Right lobe of liver (tissue), 6 donors: ENCODE measurements at regions not wholly inside any gene's neighbourhood (a gene's known extent, or its start where the extent isn't known, plus 50 kb on each side); places are given as distances from the start of the nearest gene placed in this dataset.

Experiments used
- ATAC-seq, 4 donors: fragments of 200-7000 bp; cut with Tn5 transposase; one replicate each; pipeline ENCODE4 v1.9.1; 2020; ENCODE audit warnings: mild to moderate bottlenecking in 4 of 4, moderate library complexity in 4 of 4
- DNase-seq, 3 donors: peaks; one replicate each; pipeline ENCODE4 v3.0.0-alpha.2; 2020
- H3K27ac ChIP-seq, 3 donors: fragments of 200-600 bp; one replicate each; pipeline ENCODE4 v1.8.0; 2022
- H3K27me3 ChIP-seq, 2 donors: fragments of 200-600 bp; one replicate each; pipeline ENCODE4 v1.8.0; 2022
- H3K36me3 ChIP-seq, 4 donors: fragments of 200-600 bp; sonication (generic) in 1 of 4; one replicate each; pipeline versions ENCODE4 v1.5.1 to v1.8.0; 2017 to 2022; ENCODE audit warnings: control low read depth in 1 of 4
- H3K4me1 ChIP-seq, 4 donors: fragments of 200-600 bp; sonication (generic) in 1 of 4; one replicate each; pipeline versions ENCODE4 v1.5.1 to v1.8.0; 2017 to 2022; ENCODE audit warnings: control low read depth in 1 of 4
- H3K4me3 ChIP-seq, 3 donors: fragments of 200-600 bp; one replicate each; pipeline ENCODE4 v1.8.0; 2022
- H3K9me3 ChIP-seq, 4 donors: fragments of 200-600 bp; sonication (generic) in 1 of 4; one replicate each; pipeline versions ENCODE4 v1.5.1 to v1.8.0; 2017 to 2022; ENCODE audit warnings: control low read depth in 1 of 4
- CTCF ChIP-seq, 4 donors: fragments of 200-600 bp in 3 of 4; fragments of 450-650 bp in 1 of 4; IDR thresholded peaks; one replicate each; pipeline versions ENCODE4 v1.5.1 to v1.8.0; 2016 to 2022; ENCODE audit warnings: antibody characterized with exemption in 4 of 4, mild to moderate bottlenecking in 2 of 4
- POLR2A ChIP-seq: fragments of 450-650 bp; IDR thresholded peaks from one replicate; pipeline ENCODE4 v1.6.1; 2017; ENCODE audit warnings: antibody characterized with exemption, mild to moderate bottlenecking
- WGBS: methylation state at CpG from one replicate; pipeline ENCODE4 v1.1.6; 2018; ENCODE audit warnings: low coverage, low lambda C conversion rate; ENCODE audit not compliant: insufficient coverage; ENCODE audit errors: missing lambda C conversion rate; 5-methylcytosine and 5-hydroxymethylcytosine counted together
- intact Hi-C, 2 donors: fragments of 100-400 bp; cut with DNase I; formaldehyde crosslinking; loops; one replicate each; pipeline versions ENCODE4 v1.11.2 to v1.14.1; 2022
- donor health status: DM: no; HTN: yes; CAD: no.
- donor health status: DM: no; HTN: no; CAD: no.
- donor health status: DM: no; HTN: no; CAD: no.
- donor health status: DM: no; HTN: yes; CAD: no.
- donor health status: DM: no; HTN: yes; CAD: no.

DNA sequence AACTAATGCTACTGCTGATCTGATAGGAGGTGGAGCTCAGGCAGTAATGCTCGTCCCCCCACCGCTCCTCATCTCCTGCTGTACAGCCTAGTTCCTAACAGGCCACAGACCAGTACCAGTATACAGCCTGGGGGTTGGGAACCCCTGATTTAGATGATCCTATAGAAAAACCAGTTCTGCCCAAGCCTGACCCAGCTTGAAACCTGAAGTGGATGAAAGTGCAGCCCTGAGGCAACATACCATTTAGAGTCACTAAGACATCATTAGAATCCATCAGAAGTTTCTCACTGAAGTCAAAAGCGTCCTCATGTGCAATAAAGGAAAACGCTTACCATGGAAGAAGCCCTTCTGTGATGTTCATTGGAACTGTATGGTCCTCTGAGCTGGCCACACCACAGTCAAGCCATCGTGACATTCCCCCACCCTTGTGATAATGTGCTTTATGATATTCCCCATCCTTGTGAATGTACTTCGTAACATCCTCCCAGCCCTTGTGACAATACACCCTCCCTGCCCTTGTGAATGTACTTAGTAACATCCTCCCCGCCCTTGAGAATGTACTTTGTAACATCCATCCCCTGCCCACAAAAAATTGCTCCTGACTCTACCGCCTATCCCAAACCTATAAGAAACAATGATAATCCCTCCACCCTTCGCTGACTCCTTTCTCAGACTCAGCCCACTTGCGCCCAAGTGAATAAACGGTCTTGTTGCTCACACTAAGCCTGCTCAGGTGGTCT lies 65.9 kb upstream of the HECTD2 start:
- Histone ChIP-seq H3K27ac (no peak overlapping the region), H3K9me3 (no peaks in the 10 kb centered on the region), H3K36me3 (no peaks in the 10 kb centered on the region), H3K27me3 (no peaks in the 10 kb centered on the region), H3K4me3 (no peak overlapping the region), H3K4me1 (no peaks in the 10 kb centered on the region)
- DNase-seq (no peak), ATAC-seq (no peak)
- WGBS = 82% methylated on average over 7 of the region's 11 CpGs
- TF ChIP-seq CTCF (IDR thresholded peaks at IDR 0.05) (no peak), POLR2A (no peak)
- intact Hi-C loops = no loop called here

DNA sequence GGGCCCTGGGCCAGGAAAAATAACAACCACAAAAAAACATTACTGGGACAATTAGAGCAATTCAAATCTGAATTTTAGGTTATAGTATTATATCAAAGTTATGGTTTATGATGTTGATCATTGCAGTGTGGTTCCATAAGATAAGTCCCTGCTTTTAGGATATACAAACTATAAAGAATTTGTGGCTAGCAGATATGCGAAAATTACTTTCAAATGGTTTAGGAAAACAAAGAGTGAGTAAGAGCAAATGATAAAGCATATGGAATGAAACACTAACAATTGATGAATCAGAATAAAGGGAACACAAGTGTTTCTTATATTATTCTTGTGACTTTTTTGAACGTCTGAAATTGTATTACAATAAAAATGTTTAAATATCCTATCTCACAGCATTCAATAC lies 64.4 kb upstream of the HECTD2 start:
- intact Hi-C loops = no loop called here
- H3K27ac ChIP-seq = no peak overlapping the region
- 76% methylated on average over 2 of the region's 2 CpGs for WGBS

GRCh38 chr10:91347529-91347928 lies 62.6 kb upstream of the HECTD2 start:
- no peak for TF ChIP-seq POLR2A
- no peak for TF ChIP-seq CTCF (IDR thresholded peaks at IDR 0.05)
- H3K9me3 ChIP-seq = no peaks in the 10 kb centered on the region
- peaks cover 0 to 4% (median 0%) of the 10 kb centered on the region in 4 donors for H3K4me1 ChIP-seq
- intact Hi-C loops = no loop called here
- no peaks in the 10 kb centered on the region for H3K27me3 ChIP-seq
- DNase-seq = no peak
- no peak overlapping the region for H3K4me3 ChIP-seq
- no peak overlapping the region for H3K27ac ChIP-seq
- H3K36me3 ChIP-seq = no peaks in the 10 kb centered on the region
- no peak for ATAC-seq
- 92% methylated on average over 1 of the region's 1 CpG for WGBS

More for the DNA sequence above, 64.4 kb upstream of the HECTD2 start:
- Histone ChIP-seq H3K4me3 (no peak overlapping the region), H3K9me3 (no peaks in the 10 kb centered on the region), H3K36me3 (no peaks in the 10 kb centered on the region), H3K27me3 (no peaks in the 10 kb centered on the region), H3K4me1 (peaks cover 0 to 4% (median 0%) of the 10 kb centered on the region in 4 donors)
- no peak for ATAC-seq
- TF ChIP-seq CTCF (IDR thresholded peaks at IDR 0.05) = no peak
- DNase-seq = no peak

DNA sequence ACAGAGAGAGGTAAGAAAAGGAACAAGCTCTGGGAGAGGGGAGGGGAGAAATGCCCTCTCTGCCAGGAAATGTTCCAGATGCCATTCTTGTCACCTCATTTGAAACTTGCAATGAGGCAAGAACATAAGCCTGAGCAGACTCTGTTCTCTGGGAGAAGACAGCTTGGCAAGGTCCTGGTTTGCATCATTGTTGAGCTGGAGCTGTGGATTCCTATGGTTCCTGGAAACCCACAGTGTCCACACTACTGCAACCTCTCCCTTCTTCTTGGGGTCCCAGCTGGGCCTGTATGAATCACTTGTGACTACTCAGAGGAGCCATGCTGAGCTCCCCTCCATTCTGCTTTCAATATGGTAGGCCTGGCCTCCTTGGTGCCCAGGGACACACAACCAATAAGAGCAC lies 60.8 kb upstream of the HECTD2 start:
- intact Hi-C loops = no loop called here
- H3K36me3 ChIP-seq = no peaks in the 10 kb centered on the region
- DNase-seq (no peak), ATAC-seq (peak in 1 of 4 donors; percentile 31)
- H3K27me3 ChIP-seq = no peaks in the 10 kb centered on the region
- no peak for TF ChIP-seq POLR2A
- TF ChIP-seq CTCF (IDR thresholded peaks at IDR 0.05) = no peak
- H3K9me3 ChIP-seq = no peaks in the 10 kb centered on the region
- H3K4me3 ChIP-seq = no peak overlapping the region
- peaks cover 0 to 4% (median 0%) of the 10 kb centered on the region in 4 donors for H3K4me1 ChIP-seq
- no peak overlapping the region for H3K27ac ChIP-seq
